Activated T-helper 1 cell treated with anti-CD3 and anti-CD28 coated beads, Interleukin-2, amount 50 U/mL, for 16 hours (primary cell): ENCODE measurements at regions not wholly inside any gene's neighbourhood (a gene's known extent, or its start where the extent isn't known, plus 50 kb on each side); places are given as distances from the start of the nearest gene placed in this dataset.

Source experiments
- DNase-seq, 2 donors: peaks; one replicate each; pipeline ENCODE4 v3.0.0-alpha.2; 2020; ENCODE audit warnings: low read depth in 1 of 2, low spot score in 1 of 2

DNA sequence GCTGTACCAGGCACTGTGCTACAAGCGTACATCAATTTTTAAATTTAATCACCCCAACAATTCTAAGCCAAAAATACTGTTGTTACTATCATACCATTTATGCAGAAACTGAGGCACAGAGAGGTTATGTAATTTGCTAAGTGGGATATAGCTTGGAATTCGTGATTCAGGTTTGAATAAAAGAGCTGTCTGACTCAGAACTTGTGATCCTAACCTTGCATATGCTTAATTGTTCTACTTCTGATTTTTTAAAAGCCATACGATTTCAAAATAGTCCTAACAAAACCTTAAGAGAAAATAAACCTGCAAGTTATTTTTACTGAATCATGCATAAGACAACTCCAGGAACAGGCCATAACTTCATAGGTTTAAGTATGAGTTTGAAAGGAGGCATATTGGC lies 498.0 kb upstream of the CFAP20DC start:
- no peak for DNase-seq

DNA sequence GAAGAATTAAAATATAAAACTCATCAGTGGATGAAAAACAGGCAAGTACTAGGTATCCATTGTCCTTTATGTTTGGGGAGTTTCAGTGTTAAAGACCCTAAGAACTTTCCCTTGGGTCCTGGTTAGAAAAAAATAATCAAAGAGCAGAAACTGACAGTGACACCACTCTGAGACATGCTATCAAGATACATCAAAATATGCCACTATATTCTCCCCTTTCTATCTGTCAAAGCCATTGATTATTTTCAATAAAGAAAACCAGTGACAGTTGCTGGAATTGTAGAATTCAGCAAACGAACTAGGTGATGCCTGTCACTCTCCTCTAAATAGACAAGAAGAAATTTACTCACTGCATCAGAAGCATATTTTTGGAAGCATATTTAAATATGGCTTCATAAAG lies 496.7 kb upstream of the CFAP20DC start:
- no peak for DNase-seq

DNA sequence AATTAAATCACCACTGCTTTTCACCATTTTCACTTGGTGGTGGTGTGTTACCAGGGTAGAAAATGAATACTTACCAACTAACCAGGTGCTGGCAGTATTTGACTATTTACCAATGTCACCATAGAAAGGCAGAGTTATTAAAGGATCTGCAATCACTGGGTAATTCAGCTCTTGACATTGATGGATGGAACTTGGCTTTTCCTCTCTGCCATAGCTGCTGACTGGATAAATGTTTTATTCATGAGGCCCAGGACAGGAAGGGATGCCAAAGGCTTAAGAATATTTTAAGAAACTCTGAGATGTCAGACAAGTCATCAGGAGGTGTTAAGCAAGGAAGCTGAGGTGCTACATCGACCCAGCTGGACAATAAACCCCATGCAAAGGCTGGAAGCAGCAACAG lies 495.5 kb upstream of the CFAP20DC start:
- no peak for DNase-seq

DNA sequence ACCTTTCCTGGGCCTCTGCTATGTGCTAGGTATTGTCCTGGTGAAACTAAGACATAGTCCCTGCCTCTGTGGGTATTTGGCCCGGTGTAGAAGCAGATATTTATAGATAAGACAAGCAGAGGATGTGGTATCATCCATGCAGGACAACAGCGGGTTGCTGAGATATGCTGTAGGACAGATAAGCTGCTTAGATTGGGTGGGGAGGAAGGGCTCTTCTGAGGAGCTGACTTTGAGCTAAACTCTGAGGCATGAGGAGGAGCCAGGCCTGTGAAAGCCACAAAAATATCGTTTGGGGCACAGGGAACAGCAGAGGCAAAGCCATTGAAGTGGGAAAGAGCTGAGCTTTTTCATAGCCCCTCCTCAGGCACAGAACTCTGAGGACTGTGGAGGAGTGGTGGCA lies 492.5 kb upstream of the CFAP20DC start:
- DNase-seq = no peak

DNA sequence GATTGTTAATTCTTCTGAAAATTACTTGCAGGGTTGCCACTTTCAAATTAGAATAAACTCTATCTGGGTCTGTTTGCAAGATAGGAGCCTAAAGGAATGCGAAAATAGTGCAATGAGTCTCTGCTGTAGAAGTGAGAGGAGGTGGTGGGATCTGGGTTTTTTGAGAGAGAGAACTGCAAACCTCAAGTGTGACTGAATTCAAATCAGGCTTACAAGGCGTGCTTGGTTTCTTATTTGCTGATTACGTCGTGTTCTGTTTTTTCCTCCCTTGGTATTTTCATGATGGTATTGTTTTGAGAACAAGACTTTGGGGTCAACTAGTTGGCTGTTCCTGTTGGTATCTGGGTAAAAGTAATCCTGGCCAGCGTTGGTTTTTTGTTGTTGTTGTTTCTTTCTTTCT lies 490.9 kb upstream of the CFAP20DC start:
- no peak for DNase-seq

DNA sequence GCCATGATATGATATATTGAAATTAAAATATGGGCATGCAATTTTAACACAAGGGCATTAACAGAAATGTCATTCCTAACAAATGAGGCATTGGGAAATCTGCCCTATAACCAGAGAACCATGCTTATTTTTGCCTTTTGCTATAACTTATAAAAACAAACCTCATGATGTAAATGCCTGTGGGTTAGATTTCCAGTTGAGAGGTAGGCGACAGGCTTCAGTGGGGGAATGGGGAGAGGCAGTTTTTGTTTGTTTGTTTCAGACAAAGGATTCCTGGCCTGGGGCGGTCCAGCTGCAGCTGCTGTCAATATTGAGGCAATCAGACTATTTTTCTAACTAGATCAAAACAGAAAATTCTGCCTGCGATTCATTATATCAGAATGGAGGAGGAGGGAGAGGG lies 490.4 kb upstream of the CFAP20DC start:
- DNase-seq = no peak

DNA sequence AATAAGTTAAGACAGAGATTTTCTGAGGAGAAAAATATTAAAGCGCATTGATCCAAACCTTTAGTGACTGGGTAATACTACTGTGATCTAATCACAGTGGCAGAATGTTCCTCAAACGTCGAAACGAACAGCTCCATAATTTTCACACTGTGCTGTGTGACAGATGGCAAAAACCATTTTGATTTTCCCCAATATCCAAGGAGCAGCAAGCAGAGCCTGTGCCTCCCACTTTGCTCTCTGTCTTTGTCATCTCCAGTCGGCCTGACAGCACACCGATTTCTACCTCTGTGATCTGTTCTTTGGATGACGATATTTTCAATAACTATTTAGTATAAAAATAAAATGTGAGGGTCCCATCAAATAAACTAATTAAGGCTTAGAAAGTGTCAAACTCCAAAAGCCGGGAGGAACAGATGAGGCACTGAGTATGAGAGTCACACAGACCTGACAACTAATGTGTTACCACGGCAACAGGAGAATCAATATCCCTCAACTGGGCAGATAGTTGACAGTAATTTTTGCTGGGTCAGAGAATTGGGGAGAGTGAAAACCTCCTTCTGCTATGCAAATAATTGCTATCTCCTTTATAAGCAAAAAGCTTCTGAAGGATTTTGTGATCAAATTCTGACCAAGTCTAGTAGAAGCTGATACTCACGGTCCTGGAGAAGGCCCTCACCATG lies 489.1 kb upstream of the CFAP20DC start:
- DNase-seq = no peak

DNA sequence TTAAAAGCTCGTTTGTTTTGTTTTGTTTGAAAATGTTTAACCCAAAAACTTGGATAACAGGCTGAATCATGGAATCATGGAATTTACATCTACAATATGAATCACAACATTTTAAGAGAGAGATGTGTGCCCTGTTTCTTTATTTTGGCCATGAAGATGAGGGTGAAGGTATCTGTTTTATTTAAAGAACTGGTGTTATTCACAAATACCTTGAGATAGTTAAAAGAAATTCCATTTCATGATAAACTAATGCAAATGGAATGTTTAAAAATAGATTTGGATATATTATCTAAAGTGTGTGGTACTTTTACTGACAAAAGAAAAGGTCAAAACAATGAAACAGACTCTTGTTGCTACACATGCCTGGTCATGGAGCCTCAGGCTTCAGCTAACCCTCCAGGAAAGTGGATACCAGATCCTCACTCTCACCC lies 486.0 kb upstream of the CFAP20DC start:
- DNase-seq = no peak

DNA sequence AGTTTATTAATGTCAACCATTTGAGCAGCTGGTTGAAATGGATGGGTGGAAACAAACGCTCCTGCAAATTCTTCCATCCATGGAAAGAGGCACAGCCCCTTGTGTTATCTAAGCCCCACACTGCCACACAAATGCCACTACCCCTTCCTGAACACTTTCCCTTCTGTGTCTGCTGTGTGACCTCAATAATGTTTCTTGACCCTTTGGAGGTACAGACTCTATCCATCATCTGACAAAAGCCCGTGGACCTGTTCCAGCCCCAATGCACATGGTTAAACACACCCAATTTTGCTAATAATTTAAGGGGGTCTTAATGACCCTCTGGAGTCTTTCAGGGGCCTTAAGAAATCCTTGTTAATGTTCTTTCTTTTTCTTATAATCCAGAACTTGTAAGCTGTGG lies 482.2 kb upstream of the CFAP20DC start:
- DNase-seq = no peak

DNA sequence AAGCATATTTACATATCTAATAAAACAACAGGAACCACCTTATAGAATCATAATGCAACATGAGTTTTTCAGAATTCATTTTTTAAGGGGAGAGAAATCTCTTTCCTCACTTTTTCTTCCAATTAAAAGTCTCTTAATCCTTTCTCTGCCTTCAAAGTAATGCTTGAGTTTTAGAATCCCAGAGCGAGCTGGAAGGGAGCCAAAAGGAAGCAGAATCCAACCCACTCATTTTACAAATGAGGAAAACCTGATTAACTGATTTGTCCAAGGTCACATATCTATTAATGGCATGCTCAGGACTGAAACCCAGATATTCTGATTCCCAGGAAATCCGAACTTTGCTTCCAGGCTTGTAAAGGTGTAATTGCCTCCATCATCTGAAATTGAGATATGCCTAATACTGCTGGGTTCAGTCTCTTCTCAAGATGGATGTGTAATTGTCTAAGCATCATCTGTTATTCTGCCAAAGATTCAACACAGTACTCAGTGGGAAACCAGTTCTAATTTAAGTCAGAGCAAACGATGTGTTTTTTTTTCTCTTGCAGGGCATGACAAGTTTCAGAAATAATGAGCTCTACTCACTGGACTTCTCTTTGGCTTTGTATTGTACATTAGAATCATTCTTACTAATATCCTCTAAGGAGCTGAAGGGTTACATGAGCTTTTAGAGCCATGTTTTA lies 481.4 kb upstream of the CFAP20DC start:
- no peak for DNase-seq

DNA sequence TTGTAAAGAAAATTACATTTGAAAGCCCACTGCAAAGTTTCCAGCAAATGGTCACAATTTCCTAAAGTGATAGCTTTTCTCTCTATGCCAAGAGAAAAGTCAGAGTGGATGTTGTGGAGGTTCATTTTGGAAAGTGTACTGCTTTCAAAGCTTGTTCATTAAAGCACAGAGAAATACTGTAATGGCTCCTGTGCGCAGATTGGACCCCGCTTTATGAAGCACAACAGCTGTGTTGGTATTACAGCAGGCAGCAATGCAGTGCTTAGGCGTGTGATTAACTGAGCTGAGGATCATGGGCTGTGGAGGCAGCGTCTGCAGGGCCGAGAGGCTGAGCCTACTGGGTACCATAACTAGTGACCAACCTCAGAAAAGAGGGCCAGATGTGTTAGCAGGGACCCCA lies 478.4 kb upstream of the CFAP20DC start:
- DNase-seq = no peak

DNA sequence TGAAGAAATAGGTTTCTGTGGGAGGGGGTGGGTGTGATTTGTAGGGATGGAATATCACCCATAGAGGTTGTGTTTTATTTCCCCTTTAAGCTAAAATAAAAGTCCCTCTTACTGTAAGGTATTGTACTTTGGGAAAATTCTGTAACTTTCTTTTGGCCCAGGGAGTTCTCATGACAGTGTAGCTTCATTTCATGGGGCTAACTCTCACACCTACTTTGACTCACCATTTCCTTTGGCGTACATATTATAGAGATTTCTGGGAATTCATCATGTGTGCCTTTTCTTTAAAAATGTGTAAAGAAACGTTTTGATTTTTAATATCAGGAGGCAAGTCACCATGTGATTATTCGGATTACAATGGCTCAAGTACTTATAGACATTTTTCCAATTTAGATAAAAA lies 477.7 kb upstream of the CFAP20DC start:
- DNase-seq = no peak

DNA sequence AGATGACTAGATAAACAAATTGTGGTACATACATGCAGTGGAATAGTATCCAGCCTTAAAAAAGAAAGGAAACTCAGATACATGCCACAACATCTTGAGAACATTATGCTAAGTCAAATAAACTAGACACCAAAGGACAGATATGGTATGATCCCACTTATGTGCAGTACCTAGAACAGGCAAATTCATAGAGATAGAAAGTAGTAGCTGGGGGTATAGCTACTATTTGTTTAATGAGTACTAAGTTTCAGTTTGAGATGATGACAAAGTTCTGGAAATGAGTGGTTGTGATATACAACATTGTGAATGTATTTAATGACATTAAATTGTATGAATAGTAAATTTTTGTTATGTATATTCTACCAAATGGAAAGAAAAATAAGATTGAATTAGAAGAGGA lies 477.2 kb upstream of the CFAP20DC start:
- no peak for DNase-seq

DNA sequence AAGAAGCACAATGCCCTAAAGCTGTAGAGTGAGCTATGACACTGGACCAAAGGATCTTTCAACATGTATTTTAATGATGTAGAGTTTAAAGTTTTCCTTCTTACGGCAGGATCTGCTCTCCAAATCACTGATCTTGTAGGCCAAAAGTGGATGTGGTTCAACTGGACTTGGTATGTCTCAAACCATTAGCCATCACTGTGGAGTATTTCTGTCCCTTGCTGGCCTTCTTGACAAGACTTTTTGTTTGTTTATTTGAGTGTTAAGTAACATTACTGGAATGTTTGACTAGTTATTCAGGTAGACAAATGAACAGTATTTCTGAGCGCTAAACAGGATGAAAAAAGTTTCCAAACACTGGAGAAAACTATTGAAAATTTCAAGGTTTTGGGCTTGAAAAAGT lies 472.7 kb upstream of the CFAP20DC start:
- no peak for DNase-seq

DNA sequence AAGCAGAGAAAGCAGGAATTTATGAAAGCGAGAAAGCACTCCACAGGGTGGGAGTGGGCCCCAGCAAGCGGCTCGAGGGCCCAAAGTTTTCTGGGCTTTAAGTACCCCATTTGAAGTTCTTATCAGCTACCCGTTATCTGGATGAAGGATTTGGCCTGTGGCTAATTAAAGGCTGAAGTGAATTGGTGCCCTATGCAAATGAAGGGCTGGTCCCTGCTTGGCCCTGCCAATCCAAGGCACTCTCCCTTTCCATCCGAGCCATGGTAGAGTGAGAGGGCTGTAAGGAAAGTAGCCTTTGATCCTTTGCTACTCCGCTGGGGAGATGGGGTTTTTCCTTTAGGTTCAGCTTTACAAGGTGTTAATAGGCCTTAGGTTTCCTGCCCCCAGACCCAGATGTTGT lies 469.3 kb upstream of the CFAP20DC start:
- no peak for DNase-seq

DNA sequence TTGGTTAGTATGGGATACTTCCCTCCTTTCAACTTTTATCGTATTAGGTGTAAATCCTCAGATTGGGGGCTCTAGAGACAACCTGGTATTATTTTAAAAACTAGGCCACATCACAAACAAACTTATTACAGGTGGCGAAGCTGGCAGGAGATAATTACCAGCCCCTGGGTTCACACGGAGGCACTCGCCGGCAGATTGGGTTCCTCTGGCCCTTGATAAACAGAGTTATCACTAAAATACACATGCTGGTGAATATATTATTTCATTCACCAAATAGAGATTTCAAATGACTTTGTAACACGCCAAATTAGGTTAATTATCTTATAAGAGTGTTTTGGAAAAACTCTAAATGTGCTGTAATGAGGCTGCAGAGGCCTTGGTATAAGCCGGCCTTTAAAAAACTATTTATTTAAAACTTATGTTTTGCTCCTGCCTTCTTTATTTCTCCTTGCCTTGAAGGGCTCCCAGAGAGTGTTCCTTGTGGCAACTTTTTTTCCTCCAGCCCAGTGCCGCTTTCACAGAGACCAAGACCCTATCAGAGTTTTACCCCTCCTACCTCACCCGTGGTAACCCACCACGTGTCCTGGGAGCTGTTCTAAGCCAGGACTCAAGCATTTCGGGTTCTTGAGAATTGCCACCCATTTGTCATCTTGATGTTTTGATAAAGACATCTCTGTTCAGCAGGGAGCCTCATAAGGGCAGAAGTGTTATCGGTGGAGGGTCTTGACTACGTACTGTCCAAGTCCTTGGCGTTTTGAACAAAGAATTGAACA lies 468.6 kb upstream of the CFAP20DC start:
- DNase-seq = no peak

DNA sequence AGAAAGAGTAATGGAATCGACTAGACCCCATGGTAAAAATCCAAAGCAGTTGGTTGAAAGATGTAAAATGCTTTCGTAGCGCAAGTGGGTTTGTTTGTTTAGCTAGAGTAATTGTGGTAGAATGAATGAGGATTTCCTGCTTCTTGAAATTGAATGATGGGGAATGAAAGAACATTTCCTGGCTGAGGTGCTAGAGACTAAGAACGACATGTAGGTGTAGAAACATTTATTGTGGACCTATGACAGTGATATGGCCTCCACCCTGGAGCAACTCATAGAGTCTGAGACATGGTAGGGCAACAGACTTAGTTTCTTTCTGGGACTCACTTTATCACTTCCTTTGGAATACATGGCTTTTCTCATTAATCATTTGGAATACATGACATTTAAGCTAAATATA lies 467.6 kb upstream of the CFAP20DC start:
- DNase-seq = no peak

DNA sequence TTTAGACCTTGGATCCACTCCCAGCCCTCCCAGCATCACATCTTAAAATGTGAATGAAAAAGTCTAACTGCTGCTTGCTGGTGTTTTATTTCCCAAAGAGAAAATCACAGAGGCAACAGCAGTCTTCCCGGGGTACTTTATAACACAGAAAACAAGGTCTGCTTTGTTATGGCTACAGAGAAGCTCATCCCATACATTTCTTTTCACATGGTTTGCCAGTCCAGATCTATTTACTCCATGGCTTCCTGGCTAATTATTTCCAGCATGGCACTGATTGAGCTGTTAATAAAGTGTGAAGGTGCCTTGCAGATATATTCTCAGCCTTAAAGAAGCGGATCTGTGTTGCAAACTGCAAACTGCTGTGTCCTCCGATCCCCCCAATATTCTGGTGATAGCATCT lies 466.1 kb upstream of the CFAP20DC start:
- DNase-seq = no peak

DNA sequence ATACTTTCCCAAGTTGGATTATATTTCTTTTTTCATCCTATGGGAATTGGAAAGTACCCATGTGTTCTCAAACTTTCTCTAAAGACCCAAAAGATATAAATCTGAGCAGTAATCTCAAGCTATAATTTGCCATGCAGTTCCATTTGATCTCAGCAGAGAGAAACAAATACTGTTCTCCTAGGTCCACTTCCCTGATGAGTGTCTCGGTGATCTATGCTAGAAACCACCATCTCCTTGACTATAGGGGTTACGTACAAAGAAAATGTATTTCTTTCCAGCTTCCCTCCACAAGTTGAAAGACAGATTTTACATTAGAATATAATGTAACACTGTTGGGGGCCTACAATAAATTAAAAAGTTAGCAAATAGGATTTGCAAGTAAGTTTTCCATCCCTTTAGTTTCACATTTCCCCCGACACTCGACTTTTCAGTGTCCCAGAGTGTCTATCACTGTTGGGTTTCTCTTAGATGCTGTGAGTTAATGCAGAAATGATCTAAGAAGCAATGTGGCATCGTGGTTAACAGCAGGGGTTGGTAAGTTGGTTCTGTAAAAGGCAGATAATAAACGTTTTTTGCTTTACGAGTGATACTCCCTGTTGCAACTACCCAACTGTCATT lies 465.1 kb upstream of the CFAP20DC start:
- no peak for DNase-seq

DNA sequence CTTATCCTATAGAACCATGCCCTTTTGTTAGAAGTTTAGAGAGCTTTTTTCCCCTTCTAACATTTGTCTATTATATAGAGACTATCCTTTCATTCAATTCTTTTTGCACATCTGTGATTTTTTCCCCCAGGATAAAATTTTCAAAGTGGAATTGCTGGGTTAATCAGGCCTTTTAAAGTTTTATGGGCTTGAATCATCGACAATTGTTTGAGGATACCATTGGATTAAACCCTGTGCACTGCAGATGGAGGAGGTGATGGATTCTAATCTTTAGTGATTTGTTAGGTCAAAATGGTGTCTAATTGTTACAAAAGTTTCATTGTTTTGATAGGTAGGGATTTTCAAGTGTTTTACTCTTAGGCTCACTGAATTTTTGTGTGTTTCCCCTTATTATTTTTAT lies 463.7 kb upstream of the CFAP20DC start:
- no peak for DNase-seq

DNA sequence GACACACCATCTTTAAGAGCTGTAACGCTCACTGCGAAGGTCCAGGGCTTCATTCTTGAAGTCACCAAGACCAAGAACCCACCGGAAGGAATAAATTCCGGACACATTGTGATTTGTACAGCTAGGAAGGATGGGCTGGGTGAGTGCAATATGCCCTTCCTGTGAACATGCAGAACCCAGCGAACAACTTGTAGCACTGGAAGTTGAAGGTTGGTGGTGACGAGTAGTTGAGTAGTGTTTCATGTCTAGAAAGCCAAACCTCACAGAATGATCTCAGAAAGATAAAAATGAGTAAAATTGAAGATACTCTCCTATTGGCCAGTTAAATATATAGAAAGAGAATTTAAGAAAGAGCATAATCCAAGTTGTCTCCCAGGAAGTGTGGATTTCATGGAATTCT lies 462.2 kb upstream of the CFAP20DC start:
- no peak for DNase-seq

DNA sequence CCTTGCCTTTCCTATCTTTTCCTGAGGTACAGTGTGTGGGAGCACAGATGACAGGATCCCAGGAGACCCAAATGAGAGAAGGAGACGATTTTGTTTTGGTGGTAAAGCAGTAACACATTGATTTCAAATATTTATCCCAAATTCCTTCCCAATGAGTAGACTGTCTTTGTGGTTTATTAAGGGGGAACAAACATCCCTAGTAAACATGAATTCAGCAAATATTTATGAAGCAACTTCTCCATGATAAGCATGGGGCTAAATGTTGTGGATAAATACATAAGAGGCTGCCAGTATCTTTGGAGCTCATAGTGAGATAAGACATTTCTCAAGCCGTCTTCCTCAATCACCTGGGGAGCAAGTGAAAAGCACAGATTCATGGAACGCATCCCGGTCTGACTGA lies 460.8 kb upstream of the CFAP20DC start:
- no peak for DNase-seq
